NB4 (cell line): ENCODE measurements at regions not wholly inside any gene's neighbourhood (a gene's known extent, or its start where the extent isn't known, plus 50 kb on each side); places are given as distances from the start of the nearest gene placed in this dataset.

Source experiments
- POLR2A ChIP-seq: IDR thresholded peaks from 2 replicates; pipeline ENCODE4 v1.6.1; 2011; ENCODE audit warnings: mild to moderate bottlenecking; ENCODE audit not compliant: insufficient read length; ENCODE audit errors: extremely low read depth
- TF ChIP-seq, protein P1 (sequence below): IDR thresholded peaks from one replicate; pipeline ENCODE4 v1.5.1; 2012; ENCODE audit warnings: low read depth, low read length
- TF ChIP-seq, protein P2 (sequence below): IDR thresholded peaks from 2 replicates; pipeline ENCODE4 v1.6.1; 2011; ENCODE audit warnings: low read depth, low read length

DNA sequence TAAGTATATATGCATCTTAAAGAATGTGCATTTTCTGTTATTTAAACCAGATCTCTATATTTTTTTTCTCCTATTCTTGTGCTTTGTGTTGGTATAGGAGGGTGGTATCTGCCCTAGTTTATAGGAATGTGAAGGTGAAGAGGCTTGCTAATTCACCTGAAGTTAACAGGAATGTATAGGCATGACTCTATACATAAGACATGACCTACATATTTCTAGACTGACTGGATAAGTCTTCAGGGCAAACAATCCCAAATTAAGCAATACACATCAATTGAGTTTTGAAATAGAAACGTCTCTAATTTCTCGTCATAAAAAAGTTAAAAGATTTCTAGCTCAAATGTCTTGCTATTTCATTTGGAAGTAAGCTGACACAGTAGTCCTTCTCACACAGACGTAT, 410.0 kb downstream of the DIPK2A start:
- TF ChIP-seq, protein P1, sequence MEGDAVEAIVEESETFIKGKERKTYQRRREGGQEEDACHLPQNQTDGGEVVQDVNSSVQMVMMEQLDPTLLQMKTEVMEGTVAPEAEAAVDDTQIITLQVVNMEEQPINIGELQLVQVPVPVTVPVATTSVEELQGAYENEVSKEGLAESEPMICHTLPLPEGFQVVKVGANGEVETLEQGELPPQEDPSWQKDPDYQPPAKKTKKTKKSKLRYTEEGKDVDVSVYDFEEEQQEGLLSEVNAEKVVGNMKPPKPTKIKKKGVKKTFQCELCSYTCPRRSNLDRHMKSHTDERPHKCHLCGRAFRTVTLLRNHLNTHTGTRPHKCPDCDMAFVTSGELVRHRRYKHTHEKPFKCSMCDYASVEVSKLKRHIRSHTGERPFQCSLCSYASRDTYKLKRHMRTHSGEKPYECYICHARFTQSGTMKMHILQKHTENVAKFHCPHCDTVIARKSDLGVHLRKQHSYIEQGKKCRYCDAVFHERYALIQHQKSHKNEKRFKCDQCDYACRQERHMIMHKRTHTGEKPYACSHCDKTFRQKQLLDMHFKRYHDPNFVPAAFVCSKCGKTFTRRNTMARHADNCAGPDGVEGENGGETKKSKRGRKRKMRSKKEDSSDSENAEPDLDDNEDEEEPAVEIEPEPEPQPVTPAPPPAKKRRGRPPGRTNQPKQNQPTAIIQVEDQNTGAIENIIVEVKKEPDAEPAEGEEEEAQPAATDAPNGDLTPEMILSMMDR = no peak
- TF ChIP-seq, protein P2, sequence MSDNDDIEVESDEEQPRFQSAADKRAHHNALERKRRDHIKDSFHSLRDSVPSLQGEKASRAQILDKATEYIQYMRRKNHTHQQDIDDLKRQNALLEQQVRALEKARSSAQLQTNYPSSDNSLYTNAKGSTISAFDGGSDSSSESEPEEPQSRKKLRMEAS = no peak
- no peak for TF ChIP-seq POLR2A
